ENCODE measurements at regions not wholly inside any gene's neighbourhood (a gene's known extent, or its start where the extent isn't known, plus 50 kb on each side); places are given as distances from the start of the nearest gene placed in this dataset.

DNA sequence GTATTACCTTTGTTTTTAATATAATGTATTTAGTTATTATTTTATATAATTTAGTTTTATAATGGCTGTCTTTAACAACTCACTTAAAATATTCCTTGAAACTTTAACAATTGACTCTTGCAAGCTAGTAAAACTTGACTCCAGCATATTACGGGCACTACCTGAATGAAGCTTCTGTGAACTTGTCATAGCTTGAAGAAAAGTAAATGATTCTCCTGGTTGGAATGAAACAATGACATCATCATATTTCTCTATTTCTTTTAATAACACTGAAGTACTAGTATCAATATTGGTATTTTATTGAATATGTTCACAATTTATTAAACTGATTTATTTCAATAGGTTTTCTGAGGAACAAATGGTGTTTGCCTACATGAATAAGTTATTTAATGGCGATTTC is 128.4 kb upstream of the PHF14 start:
- TF ChIP-seq, protein P1, sequence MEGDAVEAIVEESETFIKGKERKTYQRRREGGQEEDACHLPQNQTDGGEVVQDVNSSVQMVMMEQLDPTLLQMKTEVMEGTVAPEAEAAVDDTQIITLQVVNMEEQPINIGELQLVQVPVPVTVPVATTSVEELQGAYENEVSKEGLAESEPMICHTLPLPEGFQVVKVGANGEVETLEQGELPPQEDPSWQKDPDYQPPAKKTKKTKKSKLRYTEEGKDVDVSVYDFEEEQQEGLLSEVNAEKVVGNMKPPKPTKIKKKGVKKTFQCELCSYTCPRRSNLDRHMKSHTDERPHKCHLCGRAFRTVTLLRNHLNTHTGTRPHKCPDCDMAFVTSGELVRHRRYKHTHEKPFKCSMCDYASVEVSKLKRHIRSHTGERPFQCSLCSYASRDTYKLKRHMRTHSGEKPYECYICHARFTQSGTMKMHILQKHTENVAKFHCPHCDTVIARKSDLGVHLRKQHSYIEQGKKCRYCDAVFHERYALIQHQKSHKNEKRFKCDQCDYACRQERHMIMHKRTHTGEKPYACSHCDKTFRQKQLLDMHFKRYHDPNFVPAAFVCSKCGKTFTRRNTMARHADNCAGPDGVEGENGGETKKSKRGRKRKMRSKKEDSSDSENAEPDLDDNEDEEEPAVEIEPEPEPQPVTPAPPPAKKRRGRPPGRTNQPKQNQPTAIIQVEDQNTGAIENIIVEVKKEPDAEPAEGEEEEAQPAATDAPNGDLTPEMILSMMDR (IDR thresholded peaks at IDR 0.05; ENCODE audit: low read length), result no peak
- no peak for TF ChIP-seq EZH2 (IDR thresholded peaks at IDR 0.05; ENCODE audit: borderline replicate concordance, low read length)

All from OCI-LY1 (cell line).